ENCODE measurements at regions not wholly inside any gene's neighbourhood (a gene's known extent, or its start where the extent isn't known, plus 50 kb on each side); places are given as distances from the start of the nearest gene placed in this dataset.
"Not testable (repeated sequence)": the region's sequence is repeated elsewhere in the genome, so short reads cannot be mapped to it uniquely, and the experiment has no call there.

DNA sequence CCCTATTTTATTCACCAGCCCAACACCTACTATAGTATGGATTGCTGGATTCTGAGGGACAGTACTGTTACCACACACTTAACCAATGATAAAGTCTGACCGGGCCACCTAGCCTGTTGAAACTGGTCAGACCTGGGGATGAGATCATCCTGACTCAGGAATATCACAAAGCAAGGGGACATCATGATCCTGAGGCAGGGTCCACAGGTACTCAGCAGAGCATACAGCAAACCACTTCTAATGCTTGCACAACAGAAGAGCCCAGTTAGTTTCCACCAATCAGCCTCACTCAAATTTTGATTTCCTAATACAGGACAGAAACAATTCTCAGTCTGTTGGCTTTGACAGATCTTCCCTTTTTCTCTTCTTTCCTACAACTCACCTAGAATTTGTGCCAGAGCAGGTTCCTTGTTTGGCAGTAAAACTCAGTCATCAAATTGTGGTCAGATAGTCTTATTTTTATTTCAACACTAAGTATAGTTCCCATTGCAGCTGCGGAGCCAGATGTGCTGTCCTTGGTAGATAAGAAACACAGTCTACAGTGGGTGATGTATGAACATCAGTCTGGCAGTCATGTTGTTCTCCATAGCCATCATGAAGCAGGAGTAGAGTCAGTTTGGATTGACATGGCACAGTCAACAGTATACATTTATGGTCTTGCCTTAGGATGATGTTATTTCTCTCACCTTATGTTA lies 90.1 kb upstream of the PRR23C start:
- no peak for DNase-seq (ENCODE audit: low read depth in 2 of 2)

DNA sequence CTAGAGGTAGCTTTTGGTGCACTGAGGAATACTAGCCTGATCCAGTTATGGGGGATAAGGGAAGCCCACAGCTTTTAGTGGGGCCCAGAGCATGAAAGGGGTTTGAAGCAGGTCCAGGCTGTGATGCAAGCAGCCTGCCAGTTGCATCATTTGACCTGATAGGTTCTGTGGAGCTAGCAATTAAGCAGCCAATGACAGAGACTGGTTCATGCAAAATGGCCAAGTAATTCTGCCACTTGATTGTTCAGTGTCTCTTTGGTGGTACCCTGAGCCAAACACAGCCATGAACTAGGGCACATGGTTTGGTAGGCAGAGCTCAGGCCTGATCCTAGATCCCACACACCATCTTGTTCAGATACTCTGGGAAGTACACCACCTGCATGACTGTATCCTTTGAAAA lies 91.0 kb upstream of the PRR23C start:
- no peak for DNase-seq (ENCODE audit: low read depth in 2 of 2)

DNA sequence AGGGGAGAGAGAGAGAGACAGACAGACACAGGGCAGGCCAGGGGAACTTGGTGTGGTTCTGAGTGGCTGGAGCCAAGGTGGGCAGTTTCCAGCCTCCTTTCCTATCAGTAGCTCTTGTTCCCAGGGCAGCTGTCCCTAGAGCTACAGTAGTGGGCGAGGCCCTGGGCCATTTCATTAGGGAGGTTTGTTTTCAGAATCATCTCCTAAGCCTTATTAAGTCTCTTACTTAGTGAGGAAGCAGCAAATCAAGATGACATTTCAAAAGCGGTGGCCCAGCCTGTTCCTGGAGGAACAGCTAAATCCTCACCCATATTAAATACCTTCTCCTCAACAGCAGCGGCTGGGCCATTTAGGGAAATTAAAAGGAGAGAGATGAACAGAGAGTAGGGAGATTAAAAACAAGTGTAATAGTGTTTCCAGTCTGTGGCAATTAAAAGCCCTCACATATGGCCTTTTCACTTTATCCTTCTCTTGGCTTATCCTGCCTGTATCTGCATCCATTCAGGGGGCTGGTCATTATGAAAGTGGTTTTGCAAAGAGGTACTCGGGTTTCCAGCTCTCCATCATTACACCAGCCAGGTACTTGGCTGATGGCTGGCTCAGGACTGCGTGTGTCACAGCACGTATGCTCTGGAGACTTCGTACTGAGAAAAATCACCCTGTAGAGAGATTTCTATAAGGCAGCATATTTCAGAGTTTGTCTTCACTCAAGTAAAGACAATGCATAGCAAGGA lies 91.9 kb upstream of the PRR23C start:
- DNase-seq (ENCODE audit: low read depth in 2 of 2), result no peak

DNA sequence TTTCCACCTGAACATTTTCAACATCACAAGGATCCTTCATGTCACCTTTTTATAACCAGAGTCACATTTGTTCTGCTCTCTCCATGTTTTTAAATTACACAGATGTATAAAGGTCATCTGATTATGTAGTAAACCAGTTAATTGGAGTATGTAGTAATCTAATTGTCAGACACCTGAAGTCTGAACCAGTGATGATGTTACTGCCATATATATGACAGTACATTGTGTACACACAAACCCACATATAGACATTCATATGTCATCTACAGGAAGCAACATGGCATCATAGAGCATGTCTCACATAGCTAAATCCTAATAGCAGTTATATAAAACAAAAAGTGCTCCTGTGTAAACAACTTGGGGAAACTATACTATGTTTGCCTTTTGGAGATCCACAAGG lies 95.9 kb upstream of the PRR23C start:
- DNase-seq (ENCODE audit: low read depth in 2 of 2), result no peak

DNA sequence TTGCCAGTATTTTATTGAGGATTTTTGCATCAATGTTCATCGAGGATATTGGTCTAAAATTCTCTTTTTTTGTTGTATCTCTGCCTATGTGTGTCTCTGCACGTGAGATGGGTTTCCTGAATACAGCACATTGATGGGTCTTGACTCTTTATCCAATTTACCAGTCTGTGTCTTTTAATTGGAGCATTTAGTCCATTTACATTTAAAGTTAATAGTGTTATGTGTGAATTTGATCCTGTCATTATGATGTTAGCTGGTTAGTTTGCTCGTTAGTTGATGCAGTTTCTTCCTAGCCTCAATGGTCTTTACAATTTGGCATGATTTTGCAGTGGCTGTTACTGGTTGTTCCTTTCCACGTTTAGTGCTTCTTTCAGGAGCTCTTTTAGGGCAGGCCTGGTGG lies 101.3 kb upstream of the PRR23C start:
- DNase-seq (ENCODE audit: low read depth in 2 of 2), result not testable (repeated sequence)

DNA sequence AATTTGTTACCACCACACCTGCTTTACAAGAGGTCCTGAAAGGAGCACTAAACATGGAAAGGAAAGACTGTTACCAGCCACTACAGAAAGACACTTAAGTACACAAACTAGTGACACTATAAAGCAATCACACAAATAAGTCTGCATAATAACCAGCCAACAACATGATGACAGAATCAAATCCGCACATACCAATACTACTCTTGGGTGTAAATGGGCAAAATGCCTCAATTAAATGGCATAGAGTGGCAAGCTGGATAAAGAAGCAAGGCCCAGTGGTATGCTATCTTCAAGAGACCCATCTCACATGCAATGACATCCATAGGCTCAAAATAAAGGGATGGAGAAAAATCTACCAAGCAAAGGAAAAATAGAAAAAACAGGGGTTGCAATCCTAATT lies 106.8 kb upstream of the PRR23C start:
- no peak for DNase-seq (ENCODE audit: low read depth in 2 of 2)

DNA sequence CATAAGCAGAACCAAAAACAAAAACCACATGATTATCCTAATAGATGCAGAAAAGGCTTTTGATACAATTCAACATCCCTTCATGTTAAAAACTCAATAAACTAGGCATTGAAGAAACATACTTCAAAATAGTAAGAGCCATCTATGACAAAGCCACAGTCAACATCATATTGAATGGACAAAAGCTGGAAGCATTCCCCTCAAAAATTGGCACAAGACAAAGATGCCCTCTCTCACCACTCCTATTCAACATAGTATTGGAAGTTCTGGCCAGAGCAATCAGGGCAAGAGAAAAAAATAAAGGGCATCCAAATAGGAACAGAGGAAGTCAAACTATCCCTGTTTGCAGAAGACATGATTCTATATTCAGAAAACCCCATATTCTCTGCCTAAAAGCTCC lies 108.7 kb upstream of the PRR23C start:
- not testable (repeated sequence) for DNase-seq (ENCODE audit: low read depth in 2 of 2)

DNA sequence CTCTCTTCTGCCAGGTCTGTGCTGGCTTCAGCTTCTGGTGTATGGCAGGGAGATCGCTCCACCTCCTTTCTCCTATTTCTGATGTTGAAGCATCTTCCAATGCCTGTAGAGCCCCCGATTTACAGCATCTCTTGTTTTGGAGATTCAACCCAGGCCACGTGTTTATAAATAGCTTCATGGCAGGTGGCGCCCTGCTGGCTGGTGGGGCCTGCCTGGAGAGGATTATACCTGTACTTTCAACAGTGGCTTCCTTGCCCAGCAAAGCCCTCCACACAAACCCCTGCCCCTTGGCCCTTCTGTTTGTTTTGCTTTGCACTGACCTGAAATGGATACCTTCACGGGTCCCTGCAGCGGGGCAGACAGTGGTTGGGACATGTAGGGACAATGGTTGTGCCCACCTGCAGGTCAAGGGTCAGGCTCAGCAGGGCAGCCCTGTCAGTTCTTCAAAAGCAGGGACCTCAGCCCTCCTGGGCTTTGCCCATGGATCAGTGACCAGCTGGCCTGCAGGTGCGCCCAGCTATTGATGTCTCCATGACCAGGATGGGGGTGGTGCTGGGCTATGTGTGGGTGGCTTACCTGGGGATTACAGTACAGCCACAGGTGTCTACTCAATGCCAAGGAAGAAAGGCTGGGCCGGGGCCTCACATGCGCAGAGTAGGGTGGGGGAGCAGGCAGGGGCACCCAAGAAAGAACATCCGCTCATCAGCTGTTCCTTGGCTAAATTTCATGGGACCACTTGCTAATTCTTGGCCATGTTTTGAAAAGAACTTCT lies 112.7 kb upstream of the PRR23C start:
- DNase-seq (ENCODE audit: low read depth in 2 of 2), result no peak

DNA sequence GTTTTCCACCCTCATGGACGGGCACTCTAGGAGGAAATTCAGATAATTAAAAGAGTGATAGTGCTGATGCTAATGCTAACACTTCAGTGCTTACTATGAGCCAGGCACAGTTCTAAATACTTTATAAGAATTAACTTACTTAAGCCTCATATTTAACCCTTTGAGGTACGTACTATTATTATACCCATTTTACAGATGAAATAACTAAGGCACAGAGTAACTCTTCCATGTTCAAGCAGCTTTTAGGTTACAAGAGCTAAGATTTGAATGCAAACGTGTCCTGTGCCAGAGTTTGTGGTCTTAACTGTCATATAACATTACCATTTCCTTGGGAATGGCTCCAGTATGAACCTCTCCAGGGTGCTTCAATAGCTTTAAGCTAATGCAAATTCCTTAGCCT lies 114.7 kb upstream of the PRR23C start:
- DNase-seq (ENCODE audit: low read depth in 2 of 2), result no peak

DNA sequence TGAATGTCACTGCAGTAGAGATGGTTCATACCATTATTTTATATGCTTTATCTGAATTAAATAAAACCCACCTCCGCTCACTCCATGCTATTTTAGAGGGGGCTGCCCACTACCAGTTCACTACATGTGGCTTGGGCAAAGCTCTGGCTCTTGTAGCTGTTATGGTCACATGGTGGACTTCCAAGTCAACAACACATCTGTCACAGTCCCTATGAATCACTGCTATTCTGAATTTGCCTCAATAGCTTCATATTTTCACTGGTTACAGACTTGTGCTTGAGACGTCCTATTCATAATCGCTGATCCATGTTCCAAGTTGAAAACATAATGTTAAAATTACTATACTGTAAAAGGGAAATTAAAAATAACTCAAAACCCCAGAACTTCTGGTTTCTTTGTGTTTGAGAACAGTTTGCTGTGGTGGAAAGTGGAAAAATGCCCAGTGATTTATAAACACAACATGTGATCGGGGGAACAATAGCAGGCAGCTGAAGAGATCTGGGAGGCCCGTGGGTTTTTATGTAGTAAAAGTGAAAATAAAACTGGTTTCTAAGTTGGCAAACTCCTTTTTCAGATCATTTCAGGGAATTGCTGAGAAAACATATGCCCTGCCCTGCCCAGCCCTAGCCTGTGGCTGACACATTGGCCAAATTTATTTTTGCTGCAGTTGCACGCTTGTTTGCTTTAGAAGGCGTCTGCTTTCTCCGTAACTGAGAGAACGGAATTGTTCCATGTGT lies 128.8 kb upstream of the PRR23C start:
- DNase-seq (ENCODE audit: low read depth in 2 of 2), result no peak

DNA sequence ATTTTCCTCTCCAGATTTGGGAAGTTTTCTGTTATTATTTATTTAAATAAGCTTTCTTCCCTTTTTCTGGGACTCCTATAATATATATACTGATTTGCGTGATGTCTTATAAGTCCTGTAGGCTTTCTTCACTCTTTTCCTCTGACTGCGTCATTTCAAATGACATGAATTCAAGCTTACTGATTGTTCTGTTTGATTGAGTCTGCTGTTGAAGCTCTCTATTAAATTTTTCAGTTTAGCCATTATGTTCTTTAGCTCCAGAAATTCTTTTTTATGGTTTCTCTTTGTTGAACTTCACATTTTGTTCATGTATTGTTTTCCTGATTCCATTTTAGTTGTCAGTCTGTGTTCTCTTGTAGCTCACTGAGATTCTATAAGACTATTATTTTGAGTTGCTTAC lies 135.8 kb upstream of the PRR23C start:
- DNase-seq (ENCODE audit: low read depth in 2 of 2), result no peak

DNA sequence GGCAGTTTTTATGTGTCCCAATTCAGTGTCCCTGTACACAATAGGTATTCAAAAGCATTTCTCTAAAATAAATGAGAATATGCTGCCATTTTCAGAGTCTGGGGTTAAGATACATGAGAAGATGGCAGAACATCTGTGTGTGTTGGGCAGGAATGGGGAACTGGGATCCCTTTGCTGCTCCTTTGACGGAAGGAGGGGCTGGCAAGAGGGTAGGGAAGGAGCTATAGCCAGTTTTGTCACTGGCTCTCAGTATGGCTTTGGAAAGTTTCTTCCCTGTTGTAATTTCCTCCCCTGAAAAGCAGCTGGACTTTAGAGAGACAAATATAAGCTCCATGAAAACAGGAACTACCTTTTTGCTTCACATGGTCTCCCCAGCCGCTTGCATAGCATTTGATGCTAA lies 137.5 kb upstream of the PRR23C start:
- no peak for DNase-seq (ENCODE audit: low read depth in 2 of 2)

DNA sequence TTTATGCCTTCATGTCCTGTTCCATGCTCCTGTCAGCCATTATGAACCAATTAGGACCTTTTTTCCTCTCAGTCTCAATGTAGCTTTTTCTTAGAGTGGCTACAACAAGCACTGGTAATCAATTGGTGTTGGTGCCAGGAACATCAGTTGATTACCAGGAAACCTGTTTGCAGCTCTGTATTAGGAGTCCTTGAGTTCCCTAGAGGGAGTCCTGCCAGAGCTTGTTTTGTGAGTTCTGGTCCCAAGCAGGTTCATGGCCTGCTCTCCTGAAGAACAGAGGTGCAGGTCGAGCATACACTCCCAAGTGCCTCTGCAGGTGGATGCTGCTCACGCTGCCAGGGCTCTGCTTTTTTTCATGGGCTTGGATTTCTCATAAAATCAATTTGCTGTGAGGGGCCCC lies 137.9 kb upstream of the PRR23C start:
- DNase-seq (ENCODE audit: low read depth in 2 of 2), result no peak

DNA sequence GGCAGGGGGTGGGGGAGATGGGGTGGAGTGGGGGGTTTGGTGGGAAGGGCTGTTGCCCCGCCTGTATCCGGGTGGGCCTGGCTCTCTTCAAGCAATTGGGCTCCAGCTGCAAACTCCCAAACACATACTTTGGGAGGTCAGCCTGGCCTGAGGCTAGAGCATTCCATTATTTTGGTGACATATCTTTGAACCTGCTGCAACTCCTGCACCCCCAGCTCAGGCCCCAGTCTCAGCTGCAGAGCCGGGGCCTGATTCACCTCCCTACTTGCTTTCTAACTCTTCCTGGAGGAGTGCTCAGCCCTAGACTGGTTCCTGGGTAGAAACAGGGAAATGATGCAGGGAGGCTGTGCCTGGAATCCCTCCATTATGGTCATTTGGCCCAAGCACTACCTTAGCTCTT lies 140.8 kb upstream of the PRR23C start:
- no peak for DNase-seq (ENCODE audit: low read depth in 2 of 2)

DNA sequence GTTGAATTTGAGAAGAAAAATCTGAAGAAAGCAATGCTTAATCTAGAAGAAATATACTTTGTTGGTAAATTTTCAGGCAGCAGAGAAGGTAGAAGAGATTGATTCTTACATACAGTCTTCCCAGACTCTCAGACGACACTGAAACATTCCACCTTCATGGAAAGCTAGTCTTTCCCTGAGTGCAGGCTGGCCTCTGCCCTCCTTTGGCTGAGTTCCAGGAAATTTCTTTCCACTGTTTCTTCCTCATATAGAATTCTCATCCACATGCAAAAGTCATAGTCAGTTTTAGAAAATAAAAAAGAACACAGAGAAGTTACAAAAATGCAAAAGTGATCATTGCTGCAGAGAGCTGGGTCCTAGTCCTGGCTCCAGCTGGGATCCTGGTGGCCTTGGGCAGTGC lies 142.5 kb upstream of the PRR23C start:
- DNase-seq (ENCODE audit: low read depth in 2 of 2), result no peak

DNA sequence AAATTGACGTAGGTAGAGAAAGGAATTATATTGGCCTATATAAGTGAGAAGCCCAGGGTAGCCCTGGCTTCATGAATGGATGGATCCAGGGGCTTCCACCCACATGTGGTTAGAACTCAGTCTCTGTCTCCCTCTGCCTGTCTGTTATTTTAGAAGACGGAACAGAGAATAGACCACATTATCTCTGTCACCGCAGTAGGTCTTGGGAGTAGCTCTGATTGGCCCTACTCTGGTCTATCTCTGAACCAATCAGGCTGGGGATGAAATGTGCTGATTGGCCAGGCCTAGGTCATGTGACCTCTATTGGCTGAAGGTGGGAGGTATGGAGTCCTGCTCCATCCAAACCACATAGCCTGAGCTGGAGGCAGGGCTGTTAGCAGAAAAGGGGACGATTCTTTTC lies 143.0 kb upstream of the PRR23C start:
- no peak for DNase-seq (ENCODE audit: low read depth in 2 of 2)

DNA sequence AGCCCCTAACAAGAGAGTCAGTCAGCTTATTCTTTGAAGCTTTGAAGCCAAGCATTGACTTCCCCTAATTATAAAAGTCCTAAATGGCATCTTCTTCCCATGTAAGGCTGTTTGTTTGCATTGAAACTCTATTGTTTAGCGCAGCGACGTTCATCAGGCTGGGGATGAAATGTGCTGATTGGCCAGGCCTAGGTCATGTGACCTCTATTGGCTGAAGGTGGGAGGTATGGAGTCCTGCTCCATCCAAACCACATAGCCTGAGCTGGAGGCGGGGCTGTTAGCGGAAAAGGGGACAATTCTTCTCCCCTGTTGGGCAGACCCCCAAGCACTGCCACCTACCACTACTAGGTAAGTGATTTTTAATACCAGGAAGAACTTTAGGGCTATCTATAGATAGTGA lies 145.3 kb upstream of the PRR23C start:
- no peak for DNase-seq (ENCODE audit: low read depth in 2 of 2)

DNA sequence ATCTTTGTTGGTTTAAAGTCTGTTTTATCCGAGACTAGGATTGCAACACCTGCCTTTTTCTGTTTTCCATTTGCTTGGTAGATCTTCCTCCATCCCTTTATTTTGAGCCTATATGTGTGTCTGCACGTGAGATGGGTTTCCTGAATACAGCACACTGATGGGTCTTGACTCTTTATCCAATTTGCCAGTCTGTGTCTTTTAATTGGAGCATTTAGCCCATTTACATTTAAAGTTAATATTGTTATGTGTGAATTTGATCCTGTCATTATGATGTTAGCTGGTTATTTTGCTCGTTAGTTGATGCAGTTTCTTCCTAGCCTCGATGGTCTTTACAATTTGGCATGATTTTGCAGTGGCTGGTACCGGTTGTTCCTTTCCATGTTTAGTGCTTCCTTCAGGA lies 149.4 kb upstream of the MRPS22 start:
- not testable (repeated sequence) for DNase-seq (ENCODE audit: low read depth in 2 of 2)

DNA sequence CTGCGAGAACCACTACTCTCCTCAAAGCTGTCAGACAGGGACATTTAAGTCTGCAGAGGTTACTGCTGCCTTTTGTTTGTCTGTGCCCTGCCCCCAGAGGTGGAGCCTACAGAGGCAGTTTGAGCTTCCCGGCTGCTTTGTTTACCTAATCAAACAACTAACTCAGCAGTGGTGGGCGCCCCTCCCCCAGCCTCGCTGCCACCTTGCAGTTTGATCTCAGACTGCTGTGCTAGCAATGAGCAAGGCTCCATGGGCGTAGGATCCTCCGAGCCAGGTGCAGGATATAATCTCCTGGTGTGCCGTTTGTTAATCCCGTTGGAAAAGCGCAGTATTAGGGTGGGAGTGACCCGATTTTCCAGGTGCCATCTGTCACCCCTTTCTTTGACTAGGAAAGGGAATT lies 147.7 kb upstream of the MRPS22 start:
- not testable (repeated sequence) for DNase-seq (ENCODE audit: low read depth in 2 of 2)

DNA sequence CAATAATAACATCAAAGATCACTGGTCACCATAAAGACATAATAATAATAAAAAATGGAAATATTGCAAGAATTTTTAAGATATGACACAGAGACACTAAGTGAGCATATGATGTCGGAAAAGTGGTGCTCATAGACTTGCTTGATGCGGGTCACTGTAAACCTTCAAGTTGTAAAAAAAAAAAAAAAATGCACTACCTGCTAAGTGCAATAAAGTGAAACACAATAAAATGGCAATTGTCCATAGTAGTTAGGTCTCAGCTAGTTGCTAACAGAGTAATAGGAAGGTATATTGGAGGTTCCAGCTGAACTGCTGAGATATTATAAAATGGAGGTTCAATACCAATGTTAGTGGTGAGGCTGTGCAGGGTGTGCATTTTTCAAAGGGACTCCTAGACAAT lies 146.6 kb upstream of the MRPS22 start:
- DNase-seq (ENCODE audit: low read depth in 2 of 2), result no peak

DNA sequence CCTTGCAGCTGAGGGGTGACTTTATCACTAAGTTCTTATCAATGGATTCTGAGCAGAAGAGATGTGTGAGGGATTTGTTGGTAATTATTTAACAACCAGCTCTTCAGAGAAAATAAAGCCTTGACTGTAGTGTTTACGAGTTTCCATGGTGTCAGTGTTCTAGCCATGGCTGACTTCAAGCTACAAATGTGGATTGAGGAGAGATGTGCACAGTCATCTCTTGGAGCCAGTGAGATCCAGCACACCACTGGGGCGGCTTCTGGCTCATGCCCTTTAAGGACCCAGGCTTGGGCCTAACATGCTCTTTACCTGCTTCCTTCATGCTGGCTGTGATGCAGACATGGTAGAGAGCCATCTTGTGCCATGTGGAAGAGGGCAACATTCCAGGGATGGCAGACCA lies 145.6 kb upstream of the MRPS22 start:
- no peak for DNase-seq (ENCODE audit: low read depth in 2 of 2)

DNA sequence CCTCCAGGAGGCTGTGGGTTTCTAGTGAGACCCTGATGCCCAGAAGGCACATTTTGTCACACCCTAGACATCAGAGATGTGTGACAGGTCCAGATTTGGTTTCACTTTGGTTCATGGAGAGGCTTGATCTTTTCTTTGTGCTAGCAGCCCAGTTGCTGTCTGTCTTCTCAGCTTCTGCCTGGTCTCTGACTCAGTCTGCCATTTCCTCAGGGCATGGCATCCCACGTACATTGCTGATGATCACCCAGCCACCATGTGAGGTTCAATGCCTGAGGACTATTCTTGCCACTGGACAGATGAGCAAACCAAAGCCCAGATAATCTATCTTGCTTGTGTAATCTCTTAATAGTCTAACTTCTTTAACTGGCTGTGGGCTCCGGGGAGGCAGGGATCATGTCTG lies 144.9 kb upstream of the MRPS22 start:
- DNase-seq (ENCODE audit: low read depth in 2 of 2), result no peak

Measured in stimulated activated CD4-positive, alpha-beta T cell treated with anti-CD3 and anti-CD28 coated beads, Interleukin-4, amount 100 ng/mL, for 48 hours (primary cell).